OCI-LY3 (cell line): ENCODE measurements at regions not wholly inside any gene's neighbourhood (a gene's known extent, or its start where the extent isn't known, plus 50 kb on each side); places are given as distances from the start of the nearest gene placed in this dataset.

Source experiments
- EZH2phosphoT487 ChIP-seq: fragments of 200-600 bp; shearing (Covaris generic); IDR thresholded peaks from 2 replicates; pipeline ENCODE4 v1.6.1; 2018; ENCODE audit warnings: antibody characterized with exemption, mixed run types, low read depth
- TF ChIP-seq, protein P1 (sequence below): fragments of 200-600, 300-600 bp; sonication (generic); IDR thresholded peaks from 2 replicates; pipeline ENCODE4 v1.5.1; 2014; ENCODE audit warnings: antibody characterized with exemption, low read length, low read depth

DNA sequence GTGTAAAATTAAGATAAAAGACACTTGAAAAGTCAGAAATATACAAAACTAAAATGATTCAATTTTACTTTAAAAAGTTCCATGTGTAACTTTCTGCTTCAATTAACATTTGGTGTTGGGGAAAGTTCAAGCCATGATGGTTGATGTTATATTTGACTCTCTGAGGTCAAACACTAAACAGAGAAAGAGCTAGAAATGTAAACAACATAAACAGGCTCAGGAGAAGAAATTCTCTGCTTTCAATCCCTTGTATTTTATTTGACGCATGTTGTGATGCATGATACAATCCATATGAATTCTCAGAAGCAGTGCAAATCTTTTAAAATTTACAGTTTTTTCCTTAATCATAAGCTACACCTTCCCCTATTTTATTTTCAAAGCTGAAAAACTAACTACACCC, 822.4 kb downstream of the PCDH18 start:
- TF ChIP-seq, protein P1, sequence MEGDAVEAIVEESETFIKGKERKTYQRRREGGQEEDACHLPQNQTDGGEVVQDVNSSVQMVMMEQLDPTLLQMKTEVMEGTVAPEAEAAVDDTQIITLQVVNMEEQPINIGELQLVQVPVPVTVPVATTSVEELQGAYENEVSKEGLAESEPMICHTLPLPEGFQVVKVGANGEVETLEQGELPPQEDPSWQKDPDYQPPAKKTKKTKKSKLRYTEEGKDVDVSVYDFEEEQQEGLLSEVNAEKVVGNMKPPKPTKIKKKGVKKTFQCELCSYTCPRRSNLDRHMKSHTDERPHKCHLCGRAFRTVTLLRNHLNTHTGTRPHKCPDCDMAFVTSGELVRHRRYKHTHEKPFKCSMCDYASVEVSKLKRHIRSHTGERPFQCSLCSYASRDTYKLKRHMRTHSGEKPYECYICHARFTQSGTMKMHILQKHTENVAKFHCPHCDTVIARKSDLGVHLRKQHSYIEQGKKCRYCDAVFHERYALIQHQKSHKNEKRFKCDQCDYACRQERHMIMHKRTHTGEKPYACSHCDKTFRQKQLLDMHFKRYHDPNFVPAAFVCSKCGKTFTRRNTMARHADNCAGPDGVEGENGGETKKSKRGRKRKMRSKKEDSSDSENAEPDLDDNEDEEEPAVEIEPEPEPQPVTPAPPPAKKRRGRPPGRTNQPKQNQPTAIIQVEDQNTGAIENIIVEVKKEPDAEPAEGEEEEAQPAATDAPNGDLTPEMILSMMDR = no peak
- TF ChIP-seq EZH2phosphoT487 = no peak
